ENCODE measurements at regions not wholly inside any gene's neighbourhood (a gene's known extent, or its start where the extent isn't known, plus 50 kb on each side); places are given as distances from the start of the nearest gene placed in this dataset.
A peak's percentile ranks its signal among the peaks of the same experiment; 100 is the strongest.
"Not testable (repeated sequence)": the region's sequence is repeated elsewhere in the genome, so short reads cannot be mapped to it uniquely, and the experiment has no call there.

GRCh38 chr12:95358111-95359083 lies 115.6 kb upstream of the METAP2 start:
- Histone ChIP-seq H3K27ac (no peak overlapping the region), H3K4me3 (no peak overlapping the region), H3K27me3 (no peaks in the 10 kb centered on the region), H3K4me1 (no peaks in the 10 kb centered on the region), H3K9me3 (replicated peaks) (no peaks in the 10 kb centered on the region), H3K36me3 (no peaks in the 10 kb centered on the region)
- DNase-seq: no peak

- DNase-seq: no peak
- H3K4me3 ChIP-seq: no peak overlapping the region
- H3K4me1 ChIP-seq: no peaks in the 10 kb centered on the region
- H3K36me3 ChIP-seq: no peaks in the 10 kb centered on the region
- H3K9me3 ChIP-seq (replicated peaks): no peaks in the 10 kb centered on the region
- H3K27me3 ChIP-seq: no peaks in the 10 kb centered on the region
- no peak overlapping the region for H3K27ac ChIP-seq
Measured at GRCh38 chr12:95365912-95366311, 108.0 kb upstream of the METAP2 start.

- Histone ChIP-seq H3K27ac (no peak overlapping the region), H3K4me1 (no peaks in the 10 kb centered on the region), H3K36me3 (no peaks in the 10 kb centered on the region), H3K27me3 (no peaks in the 10 kb centered on the region), H3K9me3 (replicated peaks) (no peaks in the 10 kb centered on the region), H3K4me3 (no peak overlapping the region)
- DNase-seq: no peak
Measured at GRCh38 chr12:95368931-95369330, 105.0 kb upstream of the METAP2 start.

GRCh38 chr12:95371571-95371970 lies 102.4 kb upstream of the METAP2 start:
- no peaks in the 10 kb centered on the region for H3K9me3 ChIP-seq (replicated peaks)
- no peak overlapping the region for H3K4me3 ChIP-seq
- DNase-seq: no peak
- no peaks in the 10 kb centered on the region for H3K36me3 ChIP-seq
- no peaks in the 10 kb centered on the region for H3K27me3 ChIP-seq
- no peak overlapping the region for H3K27ac ChIP-seq
- H3K4me1 ChIP-seq: no peaks in the 10 kb centered on the region

GRCh38 chr12:95379481-95379880 lies 94.5 kb upstream of the METAP2 start:
- H3K27me3 ChIP-seq; H3K4me3 ChIP-seq; DNase-seq; H3K9me3 ChIP-seq (replicated peaks); H3K36me3 ChIP-seq; H3K4me1 ChIP-seq; H3K27ac ChIP-seq: not testable (repeated sequence)

GRCh38 chr12:95380334-95380733 lies 93.6 kb upstream of the METAP2 start:
- H3K36me3 ChIP-seq; H3K27me3 ChIP-seq; H3K9me3 ChIP-seq (replicated peaks); H3K4me3 ChIP-seq; DNase-seq; H3K4me1 ChIP-seq; H3K27ac ChIP-seq: not testable (repeated sequence)

- Histone ChIP-seq H3K4me3 (no peak overlapping the region), H3K9me3 (replicated peaks) (no peaks in the 10 kb centered on the region), H3K36me3 (no peaks in the 10 kb centered on the region), H3K27me3 (no peaks in the 10 kb centered on the region), H3K27ac (no peak overlapping the region), H3K4me1 (peaks cover 5% of the 10 kb centered on the region)
- no peak for DNase-seq
Measured at GRCh38 chr12:95380997-95381786, 92.8 kb upstream of the METAP2 start.

- not testable (repeated sequence) for H3K4me3 ChIP-seq; H3K27ac ChIP-seq; H3K4me1 ChIP-seq; H3K36me3 ChIP-seq; DNase-seq; H3K27me3 ChIP-seq; H3K9me3 ChIP-seq (replicated peaks)
Measured at GRCh38 chr12:95383920-95384319, 90.0 kb upstream of the METAP2 start.

GRCh38 chr12:95384785-95385184 lies 89.2 kb upstream of the METAP2 start:
- peaks cover 5% of the 10 kb centered on the region for H3K4me1 ChIP-seq
- H3K9me3 ChIP-seq (replicated peaks): no peaks in the 10 kb centered on the region
- DNase-seq: no peak
- no peaks in the 10 kb centered on the region for H3K36me3 ChIP-seq
- H3K4me3 ChIP-seq: no peak overlapping the region
- H3K27me3 ChIP-seq: no peaks in the 10 kb centered on the region
- H3K27ac ChIP-seq: peak overlapping the region; percentile 97; the same call in 1 of the 2 replicates

GRCh38 chr12:95385246-95386035 lies 88.5 kb upstream of the METAP2 start:
- Histone ChIP-seq H3K4me1 (peaks cover 5% of the 10 kb centered on the region), H3K4me3 (peak overlapping the region; percentile 50), H3K27ac (peak overlapping the region; percentile 97), H3K9me3 (replicated peaks) (no peaks in the 10 kb centered on the region), H3K36me3 (no peaks in the 10 kb centered on the region), H3K27me3 (no peaks in the 10 kb centered on the region)
- DNase-seq: peak; percentile 94 to 97

GRCh38 chr12:95386051-95386450 lies 87.9 kb upstream of the METAP2 start:
- Histone ChIP-seq H3K27me3 (no peaks in the 10 kb centered on the region), H3K36me3 (no peaks in the 10 kb centered on the region), H3K27ac (peak overlapping the region; percentile 97), H3K9me3 (replicated peaks) (no peaks in the 10 kb centered on the region), H3K4me1 (peaks cover 5% of the 10 kb centered on the region), H3K4me3 (peak overlapping the region; percentile 50)
- DNase-seq: no peak

GRCh38 chr12:95388260-95388659 lies 85.7 kb upstream of the METAP2 start:
- H3K27me3 ChIP-seq; H3K4me3 ChIP-seq; H3K9me3 ChIP-seq (replicated peaks); H3K36me3 ChIP-seq; H3K27ac ChIP-seq; DNase-seq; H3K4me1 ChIP-seq: not testable (repeated sequence)

GRCh38 chr12:95390192-95390591 lies 83.8 kb upstream of the METAP2 start:
- no peaks in the 10 kb centered on the region for H3K27me3 ChIP-seq
- no peak overlapping the region for H3K27ac ChIP-seq
- no peaks in the 10 kb centered on the region for H3K4me1 ChIP-seq
- H3K9me3 ChIP-seq (replicated peaks): 0 out of 2 replicates have a peak, but pooled peaks cover 6% of the 10 kb centered on the region
- peak in 1 of 2 experiments; percentile 10 for DNase-seq
- no peaks in the 10 kb centered on the region for H3K36me3 ChIP-seq
- H3K4me3 ChIP-seq: no peak overlapping the region

- Histone ChIP-seq H3K4me1 (no peaks in the 10 kb centered on the region), H3K36me3 (no peaks in the 10 kb centered on the region), H3K27ac (no peak overlapping the region), H3K9me3 (replicated peaks) (0 out of 2 replicates have a peak, but pooled peaks cover 6% of the 10 kb centered on the region), H3K4me3 (no peak overlapping the region), H3K27me3 (no peaks in the 10 kb centered on the region)
- DNase-seq: no peak
Measured at GRCh38 chr12:95390932-95391331, 83.0 kb upstream of the METAP2 start.
